Esophagus muscularis mucosa (tissue), 4 donors: ENCODE measurements at regions not wholly inside any gene's neighbourhood (a gene's known extent, or its start where the extent isn't known, plus 50 kb on each side); places are given as distances from the start of the nearest gene placed in this dataset.

Experiments
- DNase-seq: peaks from one replicate; pipeline ENCODE4 v3.0.0-alpha.2; 2017; ENCODE audit errors: extremely low spot score
- H3K27ac ChIP-seq, 4 donors: fragments of 200-600 bp; sonication (generic); replicated peaks in 1 of 4; 1 replicate in 3 of 4; 2 replicates in 1 of 4; pipeline ENCODE4 v1.5.1; 2016 to 2019; ENCODE audit warnings: mild to moderate bottlenecking in 1 of 4
- H3K27me3 ChIP-seq, 4 donors: fragments of 200-600 bp; sonication (generic); one replicate each; pipeline versions ENCODE4 v1.5.1 to v1.6.0; 2016 to 2019
- H3K36me3 ChIP-seq, 4 donors: fragments of 200-600 bp; sonication (generic); one replicate each; pipeline ENCODE4 v1.5.1; 2016 to 2019
- H3K4me1 ChIP-seq, 4 donors: fragments of 200-600 bp; sonication (generic); one replicate each; pipeline ENCODE4 v1.5.1; 2016 to 2019
- H3K4me3 ChIP-seq, 4 donors: fragments of 200-600 bp; sonication (generic); 1 replicate in 2 of 4; 2 replicates in 2 of 4; pipeline ENCODE4 v1.5.1; 2016 to 2019; ENCODE audit warnings: mild to moderate bottlenecking in 4 of 4, moderate library complexity in 1 of 4
- H3K9me3 ChIP-seq, 4 donors: fragments of 200-600 bp; sonication (generic); 1 replicate in 3 of 4; 2 replicates in 1 of 4; pipeline ENCODE4 v1.5.1; 2016 to 2019
- CTCF ChIP-seq, 3 experiments: fragments of 200-600 bp in 2 of 3; fragments of 450-650 bp in 1 of 3; sonication (generic) in 2 of 3; IDR thresholded peaks; one replicate each; pipeline ENCODE4 v1.5.1; 2017 to 2019; ENCODE audit warnings: antibody characterized with exemption in 3 of 3, mild to moderate bottlenecking in 2 of 3, moderate library complexity in 1 of 3
- EP300 ChIP-seq: sonication (generic); formaldehyde crosslinking; IDR thresholded peaks from one replicate; pipeline ENCODE4 v1.6.1; 2017; ENCODE audit warnings: antibody characterized with exemption
- POLR2A ChIP-seq: fragments of 450-650 bp; IDR thresholded peaks from one replicate; pipeline ENCODE4 v1.6.1; 2017; ENCODE audit warnings: antibody characterized with exemption, moderate library complexity, mild to moderate bottlenecking, low read depth
- POLR2AphosphoS5 ChIP-seq, 2 donors: sonication (generic); formaldehyde crosslinking; IDR thresholded peaks; one replicate each; pipeline ENCODE4 v1.6.1; 2017; ENCODE audit warnings: antibody characterized with exemption in 2 of 2
- WGBS: methylation state at CpG from one replicate; pipeline ENCODE4 v1.1.5; 2018; 5-methylcytosine and 5-hydroxymethylcytosine counted together
- intact Hi-C: fragments of 100-400 bp; cut with DNase I; formaldehyde crosslinking; loops from one replicate; pipeline ENCODE4 v1.15.1; 2023

DNA sequence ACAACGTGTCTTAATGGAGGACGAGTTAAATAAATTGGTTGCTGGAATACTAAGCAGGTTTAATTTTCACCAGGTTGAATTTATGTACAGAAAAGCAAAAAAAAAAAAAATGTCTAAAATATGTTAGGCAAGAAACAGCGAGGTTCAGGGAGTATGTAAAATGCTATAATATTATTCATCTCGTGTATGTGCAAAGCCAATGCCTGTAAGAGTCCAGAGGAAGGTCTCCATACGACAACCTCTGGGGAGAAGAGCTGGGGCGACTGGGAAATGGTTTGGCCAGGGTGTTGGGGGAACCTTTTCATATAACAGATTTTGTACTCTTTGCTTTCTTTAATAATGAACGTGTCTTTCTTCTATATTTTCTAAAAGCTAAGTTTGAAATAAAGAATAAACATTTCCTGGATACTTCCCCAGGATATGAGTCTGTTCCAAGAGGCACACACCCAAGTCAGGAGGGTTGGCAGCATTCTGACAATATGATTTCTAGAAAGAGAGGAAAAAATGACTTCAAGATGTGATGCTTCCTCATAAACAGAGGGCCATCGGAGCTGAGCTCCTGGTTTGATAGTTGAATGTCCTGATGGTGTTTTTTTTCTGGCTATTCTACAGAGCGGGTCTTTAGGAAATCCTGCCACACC lies 208.6 kb upstream of the MGMT start:
- 54% methylated on average over 9 of the region's 9 CpGs for WGBS
- peak overlapping the region; percentile 53 to 72 (median 60) for H3K27ac ChIP-seq
- TF ChIP-seq POLR2A (no peak), CTCF (IDR thresholded peaks at IDR 0.05) (no peak), POLR2AphosphoS5 (IDR thresholded peaks at IDR 0.05) (no peak)
- H3K4me1 ChIP-seq, result peaks cover 0 to 11% (median 2%) of the 10 kb centered on the region in 4 donors
- no peaks in the 10 kb centered on the region for H3K27me3 ChIP-seq
- no peaks in the 10 kb centered on the region for H3K9me3 ChIP-seq
- intact Hi-C loops, result no loop called here
- no peaks in the 10 kb centered on the region for H3K36me3 ChIP-seq
- H3K4me3 ChIP-seq, result no peak overlapping the region
- DNase-seq, result no peak

GRCh38 chr10:129259128-129259815 lies 207.8 kb upstream of the MGMT start:
- H3K4me1 ChIP-seq, result peaks cover 0 to 11% (median 2%) of the 10 kb centered on the region in 4 donors
- no peak for DNase-seq
- peak overlapping the region; percentile 53 to 72 (median 60) for H3K27ac ChIP-seq
- H3K9me3 ChIP-seq, result no peaks in the 10 kb centered on the region
- TF ChIP-seq POLR2AphosphoS5 (IDR thresholded peaks at IDR 0.05), result peak in 1 of 2 donors; percentile 6
- no peak for TF ChIP-seq EP300
- TF ChIP-seq CTCF (IDR thresholded peaks at IDR 0.05), result no peak
- no peak for TF ChIP-seq POLR2A
- no peaks in the 10 kb centered on the region for H3K27me3 ChIP-seq
- 77% methylated on average over 9 of the region's 9 CpGs for WGBS
- intact Hi-C loops, result no loop called here
- no peak overlapping the region for H3K4me3 ChIP-seq
- H3K36me3 ChIP-seq, result no peaks in the 10 kb centered on the region

DNA sequence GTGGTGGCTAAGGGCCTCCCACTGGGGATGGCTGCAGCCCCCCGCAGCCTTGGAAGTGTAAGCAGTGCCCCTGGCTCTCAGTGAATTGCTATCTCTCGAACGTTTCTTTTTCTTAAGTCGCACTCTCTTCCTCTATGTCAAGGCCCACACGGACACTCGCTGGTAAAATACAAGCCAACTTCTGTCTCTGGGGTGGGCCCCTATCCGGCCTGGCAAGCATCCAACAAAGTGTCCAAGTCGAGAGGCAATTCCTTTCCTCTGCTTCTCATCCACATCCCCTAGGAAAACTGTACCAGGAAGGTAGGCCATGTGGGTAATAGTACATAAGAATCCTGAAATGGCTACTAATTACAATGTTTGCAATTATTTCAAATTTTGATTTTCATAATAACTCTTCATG lies 194.9 kb upstream of the MGMT start:
- Histone ChIP-seq H3K4me3 (no peak overlapping the region), H3K27me3 (peaks cover 0 to 6% (median 0%) of the 10 kb centered on the region in 4 donors), H3K27ac (no peak overlapping the region), H3K9me3 (no peaks in the 10 kb centered on the region), H3K4me1 (no peaks in the 10 kb centered on the region), H3K36me3 (no peaks in the 10 kb centered on the region)
- WGBS, result 27% methylated on average over 8 of the region's 8 CpGs
- no peak for DNase-seq
- intact Hi-C loops, result no loop called here
- TF ChIP-seq POLR2AphosphoS5 (IDR thresholded peaks at IDR 0.05) (no peak), EP300 (no peak), CTCF (IDR thresholded peaks at IDR 0.05) (no peak), POLR2A (no peak)

DNA sequence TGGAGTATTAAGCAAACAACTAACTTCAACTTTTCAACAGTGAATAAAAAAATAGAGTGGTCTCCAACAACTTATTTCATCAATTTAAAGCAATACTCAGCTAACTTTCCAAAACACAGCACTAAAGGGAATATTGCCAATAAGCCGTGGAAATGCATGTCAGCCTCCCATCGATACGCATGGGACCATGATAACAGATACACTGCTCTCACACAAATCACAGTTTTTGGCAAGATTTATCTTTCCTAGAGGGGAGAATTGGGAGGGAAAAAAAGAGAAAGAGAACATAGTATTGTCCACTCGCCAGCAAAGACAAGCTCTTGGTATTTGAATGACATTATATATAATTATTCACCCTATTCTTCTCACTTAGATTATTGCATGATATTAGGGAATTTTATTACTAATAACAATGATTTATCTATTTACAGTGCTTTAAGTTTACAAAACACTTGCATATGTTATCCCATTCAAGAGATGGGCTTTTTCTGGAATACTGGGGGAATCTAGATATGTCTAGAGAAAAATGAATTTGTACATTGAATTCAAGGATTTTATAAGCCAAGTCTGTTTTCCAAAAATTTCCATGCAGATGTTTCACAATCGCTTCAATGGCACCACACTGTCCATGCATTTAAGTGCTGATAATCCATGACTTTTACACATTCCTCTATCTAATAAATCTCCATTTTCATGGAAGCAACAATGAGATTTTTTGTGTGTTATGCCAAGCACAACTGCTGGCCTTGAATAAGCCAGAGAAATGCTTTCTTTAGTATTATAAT lies 194.0 kb upstream of the MGMT start:
- Histone ChIP-seq H3K27me3 (peaks cover 0 to 10% (median 0%) of the 10 kb centered on the region in 4 donors), H3K36me3 (no peaks in the 10 kb centered on the region), H3K4me3 (no peak overlapping the region), H3K9me3 (no peaks in the 10 kb centered on the region), H3K4me1 (no peaks in the 10 kb centered on the region), H3K27ac (no peak overlapping the region)
- no peak for DNase-seq
- WGBS, result 77% methylated on average over 5 of the region's 5 CpGs
- intact Hi-C loops, result no loop called here
- TF ChIP-seq EP300 (no peak), POLR2AphosphoS5 (IDR thresholded peaks at IDR 0.05) (no peak), POLR2A (no peak), CTCF (IDR thresholded peaks at IDR 0.05) (no peak)
